ENCODE measurements at regions not wholly inside any gene's neighbourhood (a gene's known extent, or its start where the extent isn't known, plus 50 kb on each side); places are given as distances from the start of the nearest gene placed in this dataset.

DNA sequence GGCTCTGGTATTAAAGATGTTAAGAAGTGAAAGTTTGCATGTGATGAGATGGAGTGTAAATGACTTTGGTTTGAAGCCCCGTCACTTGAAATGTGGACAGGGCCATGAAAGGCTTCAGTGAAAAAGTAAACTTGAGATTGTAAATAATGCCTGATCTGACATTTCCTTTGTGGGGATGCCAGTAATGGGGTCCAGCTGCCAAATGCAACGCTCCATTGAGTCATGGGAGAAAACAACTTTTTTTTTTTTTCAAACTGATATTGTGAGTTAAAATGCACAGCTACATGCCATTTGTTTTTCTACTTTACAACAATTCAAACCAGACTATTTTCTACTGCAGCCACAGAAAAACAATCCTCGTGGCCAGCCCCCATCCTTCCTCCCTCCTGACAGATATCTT lies 327.0 kb upstream of the TNC start:
- Histone ChIP-seq H3K79me2 (ENCODE audit: insufficient read depth, low read length) (no peaks in the 10 kb centered on the region), H3K4me1 (ENCODE audit: insufficient read depth, low read length) (no peaks in the 10 kb centered on the region), H3K4me3 (ENCODE audit: low read depth in 1 of 2, low read length in 2 of 2) (no peak overlapping the region), H3K36me3 (ENCODE audit: insufficient read depth, low read length) (no peaks in the 10 kb centered on the region), H3K27ac (ENCODE audit: low read length) (no peak overlapping the region), H3K4me2 (ENCODE audit: insufficient read depth, low read length) (no peak overlapping the region), H3K9ac (ENCODE audit: low read depth, low read length) (no peak overlapping the region), H3K27me3 (ENCODE audit: insufficient read depth, low read length, poor library complexity) (no peaks in the 10 kb centered on the region), H3K9me3 (ENCODE audit: insufficient read depth, low read length, severe bottlenecking) (no peaks in the 10 kb centered on the region), H2AFZ (ENCODE audit: low read depth, low read length) (no peak overlapping the region), H4K20me1 (ENCODE audit: insufficient read depth, low read length) (no peaks in the 10 kb centered on the region)
- DNase-seq (no peak), ATAC-seq (ENCODE audit: insufficient read depth, low read depth) (no peak)
- TF ChIP-seq EZH2 (IDR thresholded peaks at IDR 0.05; ENCODE audit: borderline replicate concordance, low read depth, low read length, severe bottlenecking), result no peak
- TF ChIP-seq, protein P1, sequence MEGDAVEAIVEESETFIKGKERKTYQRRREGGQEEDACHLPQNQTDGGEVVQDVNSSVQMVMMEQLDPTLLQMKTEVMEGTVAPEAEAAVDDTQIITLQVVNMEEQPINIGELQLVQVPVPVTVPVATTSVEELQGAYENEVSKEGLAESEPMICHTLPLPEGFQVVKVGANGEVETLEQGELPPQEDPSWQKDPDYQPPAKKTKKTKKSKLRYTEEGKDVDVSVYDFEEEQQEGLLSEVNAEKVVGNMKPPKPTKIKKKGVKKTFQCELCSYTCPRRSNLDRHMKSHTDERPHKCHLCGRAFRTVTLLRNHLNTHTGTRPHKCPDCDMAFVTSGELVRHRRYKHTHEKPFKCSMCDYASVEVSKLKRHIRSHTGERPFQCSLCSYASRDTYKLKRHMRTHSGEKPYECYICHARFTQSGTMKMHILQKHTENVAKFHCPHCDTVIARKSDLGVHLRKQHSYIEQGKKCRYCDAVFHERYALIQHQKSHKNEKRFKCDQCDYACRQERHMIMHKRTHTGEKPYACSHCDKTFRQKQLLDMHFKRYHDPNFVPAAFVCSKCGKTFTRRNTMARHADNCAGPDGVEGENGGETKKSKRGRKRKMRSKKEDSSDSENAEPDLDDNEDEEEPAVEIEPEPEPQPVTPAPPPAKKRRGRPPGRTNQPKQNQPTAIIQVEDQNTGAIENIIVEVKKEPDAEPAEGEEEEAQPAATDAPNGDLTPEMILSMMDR (IDR thresholded peaks at IDR 0.05; ENCODE audit: borderline replicate concordance, extremely low read depth, low read length, poor library complexity, severe bottlenecking), result no peak

DNA sequence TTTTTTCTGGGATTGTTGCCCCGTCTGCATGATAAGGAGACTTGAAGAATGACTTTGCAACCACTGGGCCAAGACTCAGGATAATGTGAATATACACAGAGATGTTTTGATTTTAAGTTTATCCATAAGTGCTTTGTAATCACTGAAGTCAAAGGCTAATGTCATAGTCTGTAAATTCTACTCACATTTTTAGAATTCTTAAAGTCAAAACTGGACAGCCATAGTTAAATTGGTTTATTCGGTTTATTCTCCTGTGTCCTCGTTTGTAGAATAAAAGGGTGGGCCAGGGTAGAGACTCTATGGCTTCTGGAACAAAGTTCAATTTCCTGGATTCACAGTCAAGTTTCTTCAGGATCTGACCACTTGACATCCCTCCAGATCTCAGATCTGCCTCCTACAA lies 327.7 kb upstream of the TNC start:
- ATAC-seq (ENCODE audit: insufficient read depth, low read depth), result no peak
- no peak overlapping the region for H3K27ac ChIP-seq (ENCODE audit: low read length)
- H3K4me3 ChIP-seq (ENCODE audit: low read depth in 1 of 2, low read length in 2 of 2), result no peak overlapping the region
- no peak for TF ChIP-seq EZH2 (IDR thresholded peaks at IDR 0.05; ENCODE audit: borderline replicate concordance, low read depth, low read length, severe bottlenecking)
- TF ChIP-seq, protein P1 (IDR thresholded peaks at IDR 0.05; ENCODE audit: borderline replicate concordance, extremely low read depth, low read length, poor library complexity, severe bottlenecking), result no peak
- no peaks in the 10 kb centered on the region for H3K79me2 ChIP-seq (ENCODE audit: insufficient read depth, low read length)
- H3K4me2 ChIP-seq (ENCODE audit: insufficient read depth, low read length), result no peak overlapping the region
- no peaks in the 10 kb centered on the region for H3K36me3 ChIP-seq (ENCODE audit: insufficient read depth, low read length)
- no peaks in the 10 kb centered on the region for H3K9me3 ChIP-seq (ENCODE audit: insufficient read depth, low read length, severe bottlenecking)
- H3K9ac ChIP-seq (ENCODE audit: low read depth, low read length), result no peak overlapping the region
- no peaks in the 10 kb centered on the region for H3K4me1 ChIP-seq (ENCODE audit: insufficient read depth, low read length)
- no peaks in the 10 kb centered on the region for H3K27me3 ChIP-seq (ENCODE audit: insufficient read depth, low read length, poor library complexity)
- no peak overlapping the region for H2AFZ ChIP-seq (ENCODE audit: low read depth, low read length)
- DNase-seq, result no peak
- no peaks in the 10 kb centered on the region for H4K20me1 ChIP-seq (ENCODE audit: insufficient read depth, low read length)

DNA sequence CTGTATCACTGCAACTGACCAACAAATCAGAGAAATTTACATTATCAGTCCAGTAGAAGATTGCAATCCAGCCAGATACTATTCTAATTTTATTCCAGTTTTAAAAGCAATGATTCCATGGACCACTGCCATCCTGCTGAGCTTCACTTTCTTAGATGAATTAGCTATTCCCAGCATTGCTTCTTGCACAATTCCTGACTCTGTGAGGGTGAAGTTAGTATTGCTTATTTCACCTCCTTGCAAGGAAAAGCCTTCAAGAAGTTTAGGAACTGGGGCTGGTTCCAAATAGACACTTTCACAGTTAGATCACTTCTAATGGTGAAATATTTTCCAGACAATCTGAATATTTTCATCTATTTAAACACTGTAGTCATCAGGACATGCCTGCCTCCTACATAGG lies 338.6 kb upstream of the TNC start:
- Histone ChIP-seq H3K36me3 (ENCODE audit: insufficient read depth, low read length) (no peaks in the 10 kb centered on the region), H2AFZ (ENCODE audit: low read depth, low read length) (no peak overlapping the region), H3K4me1 (ENCODE audit: insufficient read depth, low read length) (no peaks in the 10 kb centered on the region), H3K9ac (ENCODE audit: low read depth, low read length) (no peak overlapping the region), H3K4me3 (ENCODE audit: low read depth in 1 of 2, low read length in 2 of 2) (no peak overlapping the region), H3K27me3 (ENCODE audit: insufficient read depth, low read length, poor library complexity) (no peaks in the 10 kb centered on the region), H3K79me2 (ENCODE audit: insufficient read depth, low read length) (no peaks in the 10 kb centered on the region), H3K27ac (ENCODE audit: low read length) (no peak overlapping the region), H4K20me1 (ENCODE audit: insufficient read depth, low read length) (no peaks in the 10 kb centered on the region), H3K4me2 (ENCODE audit: insufficient read depth, low read length) (no peak overlapping the region), H3K9me3 (ENCODE audit: insufficient read depth, low read length, severe bottlenecking) (no peaks in the 10 kb centered on the region)
- DNase-seq (no peak), ATAC-seq (ENCODE audit: insufficient read depth, low read depth) (no peak)
- TF ChIP-seq EZH2 (IDR thresholded peaks at IDR 0.05; ENCODE audit: borderline replicate concordance, low read depth, low read length, severe bottlenecking), result no peak
- TF ChIP-seq, protein P1 (IDR thresholded peaks at IDR 0.05; ENCODE audit: borderline replicate concordance, extremely low read depth, low read length, poor library complexity, severe bottlenecking), result no peak

DNA sequence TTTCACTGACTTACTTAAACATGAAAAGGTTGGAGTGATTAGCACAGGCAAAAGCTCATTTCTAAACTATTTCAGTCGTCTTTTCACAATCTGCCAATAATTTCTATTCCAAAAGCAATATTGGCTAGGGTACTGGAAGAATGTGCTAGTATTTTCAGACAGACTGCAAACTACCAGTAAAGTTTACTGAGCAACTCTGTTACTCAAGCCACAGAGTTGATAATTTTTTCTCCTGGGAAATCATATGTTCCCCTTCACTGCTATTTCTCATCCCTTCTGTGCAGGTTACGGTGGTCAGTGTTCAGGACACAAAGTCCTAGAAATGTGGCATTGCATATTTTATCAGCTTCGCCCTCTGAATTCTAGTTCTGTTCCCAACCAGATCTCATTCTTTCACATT lies 343.3 kb upstream of the TNC start:
- TF ChIP-seq, protein P1 (IDR thresholded peaks at IDR 0.05; ENCODE audit: borderline replicate concordance, extremely low read depth, low read length, poor library complexity, severe bottlenecking), result no peak
- no peak for TF ChIP-seq EZH2 (IDR thresholded peaks at IDR 0.05; ENCODE audit: borderline replicate concordance, low read depth, low read length, severe bottlenecking)
- Histone ChIP-seq H3K4me1 (ENCODE audit: insufficient read depth, low read length) (no peaks in the 10 kb centered on the region), H3K4me2 (ENCODE audit: insufficient read depth, low read length) (no peak overlapping the region), H3K36me3 (ENCODE audit: insufficient read depth, low read length) (no peaks in the 10 kb centered on the region), H2AFZ (ENCODE audit: low read depth, low read length) (no peak overlapping the region), H4K20me1 (ENCODE audit: insufficient read depth, low read length) (no peaks in the 10 kb centered on the region), H3K27me3 (ENCODE audit: insufficient read depth, low read length, poor library complexity) (no peaks in the 10 kb centered on the region), H3K79me2 (ENCODE audit: insufficient read depth, low read length) (no peaks in the 10 kb centered on the region), H3K4me3 (ENCODE audit: low read depth in 1 of 2, low read length in 2 of 2) (no peak overlapping the region), H3K9me3 (ENCODE audit: insufficient read depth, low read length, severe bottlenecking) (no peaks in the 10 kb centered on the region), H3K9ac (ENCODE audit: low read depth, low read length) (no peak overlapping the region), H3K27ac (ENCODE audit: low read length) (no peak overlapping the region)
- DNase-seq (no peak), ATAC-seq (ENCODE audit: insufficient read depth, low read depth) (no peak)

Measured in DND-41 (cell line).